Heart left ventricle (tissue), 16 donors: ENCODE measurements at regions not wholly inside any gene's neighbourhood (a gene's known extent, or its start where the extent isn't known, plus 50 kb on each side); places are given as distances from the start of the nearest gene placed in this dataset.

Experiments
- ATAC-seq, 4 donors: fragments of 200-7000 bp; cut with Tn5 transposase; one replicate each; pipeline ENCODE4 v1.9.1; 2020 to 2022; ENCODE audit warnings: moderate library complexity in 4 of 4, mild to moderate bottlenecking in 3 of 4, moderate number of reproducible peaks in 1 of 4
- DNase-seq, 5 donors: peaks; one replicate each; pipeline ENCODE4 v3.0.0-alpha.2; 2020
- H3K27ac ChIP-seq, 12 donors: fragments of 200-600 bp; sonication (generic) in 4 of 12; one replicate each; pipeline versions ENCODE4 v1.5.0 to v1.8.0; 2016 to 2022; ENCODE audit warnings: mild to moderate bottlenecking in 2 of 12
- H3K27me3 ChIP-seq, 9 donors: fragments of 200-600 bp; sonication (generic) in 2 of 9; one replicate each; pipeline versions ENCODE4 v1.5.1 to v1.8.0; 2016 to 2022; ENCODE audit warnings: mild to moderate bottlenecking in 3 of 9
- H3K36me3 ChIP-seq, 9 donors: fragments of 200-600 bp; sonication (generic) in 2 of 9; one replicate each; pipeline versions ENCODE4 v1.5.0 to v1.8.0; 2018 to 2022; ENCODE audit warnings: mild to moderate bottlenecking in 2 of 9
- H3K4me1 ChIP-seq, 12 donors: fragments of 200-600 bp; sonication (generic) in 4 of 12; one replicate each; pipeline versions ENCODE4 v1.5.0 to v1.8.0; 2016 to 2022; ENCODE audit warnings: mild to moderate bottlenecking in 3 of 12
- H3K4me3 ChIP-seq, 12 donors: fragments of 200-600 bp; sonication (generic) in 4 of 12; one replicate each; pipeline versions ENCODE4 v1.5.0 to v1.8.0; 2017 to 2022; ENCODE audit warnings: mild to moderate bottlenecking in 9 of 12, moderate library complexity in 4 of 12
- H3K9me3 ChIP-seq, 12 donors: fragments of 200-600 bp; sonication (generic) in 4 of 12; one replicate each; pipeline versions ENCODE4 v1.5.0 to v1.8.0; 2016 to 2022; ENCODE audit warnings: mild to moderate bottlenecking in 1 of 12
- POLR2A ChIP-seq, 2 donors: fragments of 450-650 bp; IDR thresholded peaks; one replicate each; pipeline ENCODE4 v1.6.1; 2017; ENCODE audit warnings: antibody characterized with exemption in 2 of 2, mild to moderate bottlenecking in 2 of 2, moderate library complexity in 2 of 2
- WGBS, 4 donors: extraction: QIAGEN DNeasy Blood & Tissue Kit in 2 of 4; methylation state at CpG; one replicate each; pipeline versions ENCODE4 v1.1.5 to v1.1.7; 2013 to 2018; 5-methylcytosine and 5-hydroxymethylcytosine counted together
- intact Hi-C, 10 donors: fragments of 100-400 bp; cut with DNase I; formaldehyde crosslinking; loops; one replicate each; pipeline versions ENCODE4 v1.11.1 to v1.14.2; 2022
- TF ChIP-seq, protein P1 (sequence below), 12 donors: fragments of 200-600 bp; sonication (generic) in 4 of 12; IDR thresholded peaks; one replicate each; pipeline versions ENCODE4 v1.5.0 to v1.8.0; 2018 to 2022; ENCODE audit warnings: antibody characterized with exemption in 12 of 12, mild to moderate bottlenecking in 5 of 12
- donor health status: ischemic (EF 13 %, LVEDD 7.1; RV severe dilation, severe dysfunction).
- donor health status: healthy with polysubstance abuse.
- donor health status: DM: no; HTN: yes; CAD: no.
- donor health status: DM: no; HTN: no; CAD: no.
- donor health status: ischemic (EF 25% LVEDD 6.9; RV normal size, moderate dysfunction).
- donor health status: ischemic (EF 25% LVEDD 5.7; RV mildly dilated, moderate dysfunction).
- donor health status: healthy.
- donor health status: DM: yes; HTN: yes; CAD: no.
- donor health status: ischemic (EF 35%, LVEDD 5.7; RV mildly dilated, moderate dysfunction).
- donor health status: nonischemic (EF 11% LVEDD 7.7; RV severe dilation, severe dysfunction).
- donor health status: DM: yes; HTN: yes; CAD: no.
- donor health status: PGD.
- donor health status: ischemic (EF 29% LVEDD 5.4; RV normal size, mild dysfunction).
- donor health status: nonischemic (EF 23%, LVEDD 6.1; RV moderate dilation, normal function).

DNA sequence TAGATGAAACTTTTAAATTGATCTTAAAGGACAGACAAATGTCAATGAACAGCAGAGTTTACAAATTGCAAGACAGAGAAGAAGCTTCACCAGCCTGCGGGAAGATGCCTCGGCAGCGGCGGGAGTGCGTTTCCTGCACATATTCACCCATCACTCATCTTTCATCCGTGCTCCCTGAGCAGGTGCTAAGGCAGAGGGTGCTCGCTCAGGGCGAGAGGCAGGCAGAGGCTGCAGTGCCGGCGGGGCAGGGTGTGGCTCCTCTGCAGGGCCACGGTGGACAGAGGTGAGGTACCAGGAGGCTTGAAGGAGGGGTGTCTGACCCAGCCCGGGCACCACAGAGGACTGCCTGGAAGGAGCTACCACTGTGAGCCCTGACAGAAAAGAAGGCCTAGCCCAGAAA, 155.2 kb upstream of the PPP2R2D start:
- H3K9me3 ChIP-seq, result no peaks in the 10 kb centered on the region
- no peak overlapping the region for H3K27ac ChIP-seq
- no peak overlapping the region for H3K4me3 ChIP-seq
- intact Hi-C loops, result no loop called here
- no peaks in the 10 kb centered on the region for H3K36me3 ChIP-seq
- TF ChIP-seq POLR2A (IDR thresholded peaks at IDR 0.05), result no peak
- TF ChIP-seq, protein P1, sequence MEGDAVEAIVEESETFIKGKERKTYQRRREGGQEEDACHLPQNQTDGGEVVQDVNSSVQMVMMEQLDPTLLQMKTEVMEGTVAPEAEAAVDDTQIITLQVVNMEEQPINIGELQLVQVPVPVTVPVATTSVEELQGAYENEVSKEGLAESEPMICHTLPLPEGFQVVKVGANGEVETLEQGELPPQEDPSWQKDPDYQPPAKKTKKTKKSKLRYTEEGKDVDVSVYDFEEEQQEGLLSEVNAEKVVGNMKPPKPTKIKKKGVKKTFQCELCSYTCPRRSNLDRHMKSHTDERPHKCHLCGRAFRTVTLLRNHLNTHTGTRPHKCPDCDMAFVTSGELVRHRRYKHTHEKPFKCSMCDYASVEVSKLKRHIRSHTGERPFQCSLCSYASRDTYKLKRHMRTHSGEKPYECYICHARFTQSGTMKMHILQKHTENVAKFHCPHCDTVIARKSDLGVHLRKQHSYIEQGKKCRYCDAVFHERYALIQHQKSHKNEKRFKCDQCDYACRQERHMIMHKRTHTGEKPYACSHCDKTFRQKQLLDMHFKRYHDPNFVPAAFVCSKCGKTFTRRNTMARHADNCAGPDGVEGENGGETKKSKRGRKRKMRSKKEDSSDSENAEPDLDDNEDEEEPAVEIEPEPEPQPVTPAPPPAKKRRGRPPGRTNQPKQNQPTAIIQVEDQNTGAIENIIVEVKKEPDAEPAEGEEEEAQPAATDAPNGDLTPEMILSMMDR (IDR thresholded peaks at IDR 0.05), result no peak
- peaks cover 0 to 64% (median 13%) of the 10 kb centered on the region in 9 donors for H3K27me3 ChIP-seq
- 83 to 87% (median 86%) methylated on average over 12 of the region's 12 CpGs for WGBS, 4 donors
- ATAC-seq (no peak), DNase-seq (peak in 1 of 5 donors; percentile 8)
- H3K4me1 ChIP-seq, result peaks cover 0 to 5% (median 0%) of the 10 kb centered on the region in 12 donors

DNA sequence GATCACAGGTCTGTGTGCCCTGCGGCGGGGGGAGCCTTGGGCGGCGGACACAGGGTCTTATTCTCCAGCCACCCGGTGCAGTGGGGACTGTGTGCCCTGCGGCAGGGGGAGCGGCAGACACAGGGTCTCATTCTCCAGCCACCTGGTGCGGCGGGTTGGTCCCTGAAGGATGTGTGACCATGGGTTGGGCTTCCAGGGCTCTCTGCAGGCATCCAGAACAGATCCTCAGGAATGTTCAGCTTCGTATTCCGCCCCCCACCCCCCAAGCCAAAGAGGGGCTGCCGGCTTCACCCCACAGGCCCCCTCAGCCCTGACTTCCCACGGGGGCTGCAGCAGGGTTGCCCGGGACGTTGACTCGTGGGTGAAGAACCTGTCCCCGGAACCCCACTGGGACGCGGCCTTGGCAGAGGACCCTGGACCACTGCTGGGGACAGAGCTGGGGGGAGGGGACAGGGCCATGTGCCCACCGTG, 154.5 kb upstream of the PPP2R2D start:
- WGBS, 4 donors, result 80 to 89% (median 86%) methylated on average over 10 to 20 of the region's 20 CpGs
- intact Hi-C loops, result no loop called here
- Histone ChIP-seq H3K27ac (no peak overlapping the region), H3K36me3 (no peaks in the 10 kb centered on the region), H3K4me1 (peaks cover 0 to 5% (median 0%) of the 10 kb centered on the region in 12 donors), H3K27me3 (peaks cover 0 to 71% (median 20%) of the 10 kb centered on the region in 9 donors), H3K9me3 (no peaks in the 10 kb centered on the region), H3K4me3 (no peak overlapping the region)
- ATAC-seq (no peak), DNase-seq (peak in 1 of 5 donors; percentile 13)
- TF ChIP-seq POLR2A (IDR thresholded peaks at IDR 0.05), result no peak
- TF ChIP-seq, protein P1 (IDR thresholded peaks at IDR 0.05), result no peak

DNA sequence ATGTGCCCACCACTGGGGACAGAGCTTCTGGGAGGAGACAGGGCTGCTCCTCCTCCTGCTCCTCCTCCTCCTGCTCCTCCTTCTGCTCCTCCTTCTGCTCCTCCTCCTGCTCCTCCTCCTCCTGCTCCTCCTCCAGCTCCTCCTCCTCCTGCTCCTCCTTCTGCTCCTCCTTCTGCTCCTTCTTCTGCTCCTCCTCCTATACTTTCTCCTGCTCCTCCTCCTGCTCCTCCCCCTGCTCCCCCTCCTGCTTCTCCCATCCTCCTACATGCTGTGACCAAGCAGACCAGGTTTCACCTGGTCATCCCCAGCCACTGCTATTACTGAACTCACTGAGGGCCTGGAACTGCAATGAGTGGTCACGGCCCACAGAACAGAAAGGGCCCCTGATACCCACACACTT, 154.0 kb upstream of the PPP2R2D start:
- intact Hi-C loops, result no loop called here
- 65 to 88% (median 70%) methylated on average over 1 of the region's 1 CpG for WGBS, 4 donors
- peaks cover 0 to 74% (median 20%) of the 10 kb centered on the region in 9 donors for H3K27me3 ChIP-seq

DNA sequence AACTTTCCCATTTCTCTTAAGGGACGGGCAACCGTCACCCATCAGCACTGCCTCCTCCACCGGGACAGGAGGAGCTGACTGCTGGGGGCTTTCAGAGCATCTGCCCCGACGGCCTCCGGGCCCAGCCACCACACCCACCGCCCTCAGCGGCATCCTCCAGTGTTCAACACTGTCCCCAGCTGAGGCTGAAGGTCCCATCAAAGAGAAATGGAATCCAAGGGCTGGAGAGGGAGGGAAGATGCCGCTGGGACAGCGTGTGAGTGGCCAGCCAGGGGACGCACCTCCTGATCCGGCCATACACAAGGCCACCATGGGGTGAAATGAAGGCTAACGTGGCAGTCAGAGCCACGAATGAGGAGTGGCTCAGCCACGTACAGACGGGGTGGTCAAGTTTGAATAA, 153.6 kb upstream of the PPP2R2D start:
- WGBS, 4 donors, result 84 to 87% (median 86%) methylated on average over 16 of the region's 16 CpGs
- TF ChIP-seq POLR2A (IDR thresholded peaks at IDR 0.05), result no peak
- TF ChIP-seq, protein P1 (IDR thresholded peaks at IDR 0.05), result no peak
- intact Hi-C loops, result no loop called here
- no peak overlapping the region for H3K4me3 ChIP-seq
- H3K27ac ChIP-seq, result no peak overlapping the region
- peaks cover 0 to 79% (median 20%) of the 10 kb centered on the region in 9 donors for H3K27me3 ChIP-seq
- ATAC-seq (no peak), DNase-seq (no peak)
- H3K4me1 ChIP-seq, result peaks cover 0 to 5% (median 0%) of the 10 kb centered on the region in 12 donors
- no peaks in the 10 kb centered on the region for H3K9me3 ChIP-seq
- no peaks in the 10 kb centered on the region for H3K36me3 ChIP-seq

More for the DNA sequence above, 154.0 kb upstream of the PPP2R2D start:
- H3K4me3 ChIP-seq, result no peak overlapping the region
- no peak for TF ChIP-seq POLR2A (IDR thresholded peaks at IDR 0.05)
- TF ChIP-seq, protein P1 (IDR thresholded peaks at IDR 0.05), result no peak
- H3K9me3 ChIP-seq, result no peaks in the 10 kb centered on the region
- no peak overlapping the region for H3K27ac ChIP-seq
- DNase-seq, result no peak
- ATAC-seq, result no peak
- no peaks in the 10 kb centered on the region for H3K36me3 ChIP-seq
- H3K4me1 ChIP-seq, result peaks cover 0 to 5% (median 0%) of the 10 kb centered on the region in 12 donors
